ENCODE measurements at regions not wholly inside any gene's neighbourhood (a gene's known extent, or its start where the extent isn't known, plus 50 kb on each side); places are given as distances from the start of the nearest gene placed in this dataset.

GRCh38 chr3:56971261-56971660 lies 89.2 kb upstream of the SPATA12 start:
- H3K27ac ChIP-seq: no peak overlapping the region
- DNase-seq (ENCODE audit: low spot score): no peak
- H3K4me3 ChIP-seq: no peak overlapping the region
- TF ChIP-seq CTCF (IDR thresholded peaks at IDR 0.05): no peak

- no peak overlapping the region for H3K27ac ChIP-seq
Measured at GRCh38 chr3:56970461-56970879, 90.0 kb upstream of the SPATA12 start.

GRCh38 chr3:56969851-56970250 lies 90.6 kb upstream of the SPATA12 start:
- no peak overlapping the region for H3K27ac ChIP-seq

More at GRCh38 chr3:56970461-56970879, 90.0 kb upstream of the SPATA12 start:
- no peak overlapping the region for H3K4me3 ChIP-seq
- TF ChIP-seq CTCF (IDR thresholded peaks at IDR 0.05): no peak
- DNase-seq (ENCODE audit: low spot score): no peak

GRCh38 chr3:56966509-56966908 lies 94.0 kb upstream of the SPATA12 start:
- no peak for DNase-seq (ENCODE audit: low spot score)
- Histone ChIP-seq H3K4me3 (no peak overlapping the region), H3K27ac (no peak overlapping the region)
- no peak for TF ChIP-seq CTCF (IDR thresholded peaks at IDR 0.05)

More at GRCh38 chr3:56969851-56970250, 90.6 kb upstream of the SPATA12 start:
- DNase-seq (ENCODE audit: low spot score): no peak
- no peak for TF ChIP-seq CTCF (IDR thresholded peaks at IDR 0.05)
- H3K4me3 ChIP-seq: no peak overlapping the region

GRCh38 chr3:56966104-56966503 lies 94.4 kb upstream of the SPATA12 start:
- no peak for TF ChIP-seq CTCF (IDR thresholded peaks at IDR 0.05)
- no peak overlapping the region for H3K27ac ChIP-seq
- no peak for DNase-seq (ENCODE audit: low spot score)
- H3K4me3 ChIP-seq: no peak overlapping the region

- no peak for DNase-seq (ENCODE audit: low spot score)
- Histone ChIP-seq H3K4me3 (no peak overlapping the region), H3K27ac (no peak overlapping the region)
- TF ChIP-seq CTCF (IDR thresholded peaks at IDR 0.05): no peak
Measured at GRCh38 chr3:56962922-56963321, 97.5 kb upstream of the SPATA12 start.

- TF ChIP-seq CTCF (IDR thresholded peaks at IDR 0.05): no peak
- no peak for DNase-seq (ENCODE audit: low spot score)
- no peak overlapping the region for H3K4me3 ChIP-seq
- H3K27ac ChIP-seq: no peak overlapping the region
Measured at GRCh38 chr3:56962206-56962605, 98.3 kb upstream of the SPATA12 start.
